Right lobe of liver (tissue), 4 donors: ENCODE measurements at regions not wholly inside any gene's neighbourhood (a gene's known extent, or its start where the extent isn't known, plus 50 kb on each side); places are given as distances from the start of the nearest gene placed in this dataset.

Experiments used
- POLR2A ChIP-seq: fragments of 450-650 bp; IDR thresholded peaks from one replicate; pipeline ENCODE4 v1.6.1; 2017; ENCODE audit warnings: antibody characterized with exemption, mild to moderate bottlenecking
- TF ChIP-seq, protein P1 (sequence below), 4 donors: fragments of 200-600 bp in 3 of 4; fragments of 450-650 bp in 1 of 4; IDR thresholded peaks; one replicate each; pipeline versions ENCODE4 v1.5.1 to v1.8.0; 2016 to 2022; ENCODE audit warnings: antibody characterized with exemption in 4 of 4, mild to moderate bottlenecking in 2 of 4
- donor health status: DM: no; HTN: no; CAD: no.
- donor health status: DM: no; HTN: no; CAD: no.
- donor health status: DM: no; HTN: yes; CAD: no.

DNA sequence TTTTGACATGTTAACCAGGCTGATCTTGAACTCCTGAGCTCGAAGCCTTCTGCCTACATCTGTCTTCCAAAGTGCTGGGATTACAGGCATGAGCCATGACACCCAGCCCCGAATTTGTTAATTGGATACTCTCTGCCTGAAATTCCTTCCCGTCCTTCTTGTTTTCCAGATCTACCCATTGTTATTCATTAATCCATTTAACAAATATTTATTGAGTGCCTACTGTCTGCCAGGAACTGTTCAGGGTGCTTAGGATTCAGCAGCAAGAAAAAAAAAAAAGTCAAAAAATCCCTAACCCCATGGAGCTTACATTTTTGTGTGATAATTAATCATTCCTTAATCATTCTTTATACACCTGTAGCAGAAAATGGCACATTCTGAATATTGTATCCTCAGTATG lies 206.8 kb upstream of the FOXD3 start:
- TF ChIP-seq, protein P1, sequence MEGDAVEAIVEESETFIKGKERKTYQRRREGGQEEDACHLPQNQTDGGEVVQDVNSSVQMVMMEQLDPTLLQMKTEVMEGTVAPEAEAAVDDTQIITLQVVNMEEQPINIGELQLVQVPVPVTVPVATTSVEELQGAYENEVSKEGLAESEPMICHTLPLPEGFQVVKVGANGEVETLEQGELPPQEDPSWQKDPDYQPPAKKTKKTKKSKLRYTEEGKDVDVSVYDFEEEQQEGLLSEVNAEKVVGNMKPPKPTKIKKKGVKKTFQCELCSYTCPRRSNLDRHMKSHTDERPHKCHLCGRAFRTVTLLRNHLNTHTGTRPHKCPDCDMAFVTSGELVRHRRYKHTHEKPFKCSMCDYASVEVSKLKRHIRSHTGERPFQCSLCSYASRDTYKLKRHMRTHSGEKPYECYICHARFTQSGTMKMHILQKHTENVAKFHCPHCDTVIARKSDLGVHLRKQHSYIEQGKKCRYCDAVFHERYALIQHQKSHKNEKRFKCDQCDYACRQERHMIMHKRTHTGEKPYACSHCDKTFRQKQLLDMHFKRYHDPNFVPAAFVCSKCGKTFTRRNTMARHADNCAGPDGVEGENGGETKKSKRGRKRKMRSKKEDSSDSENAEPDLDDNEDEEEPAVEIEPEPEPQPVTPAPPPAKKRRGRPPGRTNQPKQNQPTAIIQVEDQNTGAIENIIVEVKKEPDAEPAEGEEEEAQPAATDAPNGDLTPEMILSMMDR (IDR thresholded peaks at IDR 0.05) = no peak
- TF ChIP-seq POLR2A = no peak
